Activated T-helper 17 cell treated with anti-CD3 and anti-CD28 coated beads, Interleukin-2, amount 50 U/mL, for 72 hours (primary cell): ENCODE measurements at regions not wholly inside any gene's neighbourhood (a gene's known extent, or its start where the extent isn't known, plus 50 kb on each side); places are given as distances from the start of the nearest gene placed in this dataset.
"Not testable (repeated sequence)": the region's sequence is repeated elsewhere in the genome, so short reads cannot be mapped to it uniquely, and the experiment has no call there.

Source experiments
- ATAC-seq: fragments of 150-1000 bp; cut with Tn5 transposase; replicated peaks from 2 replicates; pipeline ENCODE4 v1.10.0; 2021; ENCODE audit warnings: mild to moderate bottlenecking, moderate library complexity
- H3K27ac Mint-ChIP-seq: one replicate; pipeline ENCODE4 v1.8.0; 2022; ENCODE audit warnings: mixed read lengths
- H3K27me3 Mint-ChIP-seq: one replicate; pipeline ENCODE4 v1.8.0; 2022; ENCODE audit warnings: mixed read lengths
- H3K36me3 Mint-ChIP-seq: one replicate; pipeline ENCODE4 v1.8.0; 2022; ENCODE audit warnings: low read depth, mild to moderate bottlenecking, mixed read lengths
- H3K4me1 Mint-ChIP-seq: one replicate; pipeline ENCODE4 v1.8.0; 2022; ENCODE audit warnings: mixed read lengths
- H3K4me3 Mint-ChIP-seq: one replicate; pipeline ENCODE4 v1.8.0; 2022; ENCODE audit warnings: mild to moderate bottlenecking, mixed read lengths
- H3K9me3 Mint-ChIP-seq: one replicate; pipeline ENCODE4 v1.8.0; 2022; ENCODE audit warnings: mixed read lengths

- Mint-ChIP-seq H3K36me3 (no peaks in the 10 kb centered on the region), H3K27me3 (peaks cover 2% of the 10 kb centered on the region), H3K4me3 (no peak overlapping the region), H3K4me1 (no peaks in the 10 kb centered on the region), H3K27ac (no peak overlapping the region), H3K9me3 (no peaks in the 10 kb centered on the region)
- ATAC-seq: no peak
Observed at GRCh38 chr2:136715146-136715545, 50.2 kb upstream of the THSD7B start.

GRCh38 chr2:136714452-136714951 lies 50.8 kb upstream of the THSD7B start:
- Mint-ChIP-seq H3K36me3 (no peaks in the 10 kb centered on the region), H3K27me3 (peaks cover 2% of the 10 kb centered on the region), H3K27ac (no peak overlapping the region), H3K4me3 (no peak overlapping the region), H3K4me1 (no peaks in the 10 kb centered on the region), H3K9me3 (no peaks in the 10 kb centered on the region)
- no peak for ATAC-seq

GRCh38 chr2:136713739-136714138 lies 51.6 kb upstream of the THSD7B start:
- Mint-ChIP-seq H3K27me3 (peaks cover 2% of the 10 kb centered on the region), H3K9me3 (no peaks in the 10 kb centered on the region), H3K36me3 (no peaks in the 10 kb centered on the region), H3K4me3 (no peak overlapping the region), H3K4me1 (no peaks in the 10 kb centered on the region), H3K27ac (no peak overlapping the region)
- no peak for ATAC-seq

GRCh38 chr2:136705336-136705735 lies 60.0 kb upstream of the THSD7B start:
- no peak for ATAC-seq
- Mint-ChIP-seq H3K27ac (no peak overlapping the region), H3K27me3 (peaks cover 8% of the 10 kb centered on the region), H3K9me3 (peaks cover 9% of the 10 kb centered on the region), H3K4me1 (no peaks in the 10 kb centered on the region), H3K36me3 (no peaks in the 10 kb centered on the region), H3K4me3 (no peak overlapping the region)

GRCh38 chr2:136703214-136703613 lies 62.1 kb upstream of the THSD7B start:
- no peak for ATAC-seq
- H3K4me3 Mint-ChIP-seq: no peak overlapping the region
- no peaks in the 10 kb centered on the region for H3K36me3 Mint-ChIP-seq
- H3K27me3 Mint-ChIP-seq: peaks cover 8% of the 10 kb centered on the region
- H3K27ac Mint-ChIP-seq: no peak overlapping the region
- H3K4me1 Mint-ChIP-seq: no peaks in the 10 kb centered on the region
- peaks cover 9% of the 10 kb centered on the region for H3K9me3 Mint-ChIP-seq

- Mint-ChIP-seq H3K4me1 (no peaks in the 10 kb centered on the region), H3K27ac (no peak overlapping the region), H3K36me3 (no peaks in the 10 kb centered on the region), H3K27me3 (peaks cover 5% of the 10 kb centered on the region), H3K4me3 (no peak overlapping the region), H3K9me3 (no peaks in the 10 kb centered on the region)
- ATAC-seq: no peak
Observed at GRCh38 chr2:136696438-136696837, 68.9 kb upstream of the THSD7B start.

- Mint-ChIP-seq H3K4me1 (no peaks in the 10 kb centered on the region), H3K9me3 (no peaks in the 10 kb centered on the region), H3K27ac (no peak overlapping the region), H3K4me3 (no peak overlapping the region), H3K36me3 (no peaks in the 10 kb centered on the region), H3K27me3 (peaks cover 5% of the 10 kb centered on the region)
- no peak for ATAC-seq
Observed at GRCh38 chr2:136693966-136694365, 71.4 kb upstream of the THSD7B start.

- ATAC-seq, H3K4me3 Mint-ChIP-seq, H3K36me3 Mint-ChIP-seq, H3K27ac Mint-ChIP-seq, H3K9me3 Mint-ChIP-seq, H3K4me1 Mint-ChIP-seq: not testable (repeated sequence)
- peaks cover 16% of the 10 kb centered on the region for H3K27me3 Mint-ChIP-seq
Observed at GRCh38 chr2:136680079-136680478, 85.3 kb upstream of the THSD7B start.

GRCh38 chr2:136665736-136666135 lies 99.6 kb upstream of the THSD7B start:
- peaks cover 3% of the 10 kb centered on the region for H3K27me3 Mint-ChIP-seq
- H3K36me3 Mint-ChIP-seq: no peaks in the 10 kb centered on the region
- H3K4me1 Mint-ChIP-seq: no peaks in the 10 kb centered on the region
- H3K27ac Mint-ChIP-seq: no peak overlapping the region
- ATAC-seq: no peak
- H3K9me3 Mint-ChIP-seq: no peaks in the 10 kb centered on the region
- no peak overlapping the region for H3K4me3 Mint-ChIP-seq

- Mint-ChIP-seq H3K27me3 (peaks cover 4% of the 10 kb centered on the region), H3K4me1 (no peaks in the 10 kb centered on the region), H3K36me3 (no peaks in the 10 kb centered on the region), H3K27ac (no peak overlapping the region), H3K4me3 (no peak overlapping the region), H3K9me3 (no peaks in the 10 kb centered on the region)
- ATAC-seq: no peak
Observed at GRCh38 chr2:136664713-136665405, 100.5 kb upstream of the THSD7B start.

GRCh38 chr2:136658201-136658600 lies 107.1 kb upstream of the THSD7B start:
- no peak overlapping the region for H3K4me3 Mint-ChIP-seq
- no peaks in the 10 kb centered on the region for H3K4me1 Mint-ChIP-seq
- peaks cover 8% of the 10 kb centered on the region for H3K27me3 Mint-ChIP-seq
- H3K27ac Mint-ChIP-seq: no peak overlapping the region
- no peaks in the 10 kb centered on the region for H3K9me3 Mint-ChIP-seq
- no peaks in the 10 kb centered on the region for H3K36me3 Mint-ChIP-seq
- no peak for ATAC-seq

- H3K27ac Mint-ChIP-seq: no peak overlapping the region
- H3K4me3 Mint-ChIP-seq: no peak overlapping the region
- H3K9me3 Mint-ChIP-seq: no peaks in the 10 kb centered on the region
- no peaks in the 10 kb centered on the region for H3K36me3 Mint-ChIP-seq
- ATAC-seq: no peak
- H3K4me1 Mint-ChIP-seq: no peaks in the 10 kb centered on the region
- peaks cover 8% of the 10 kb centered on the region for H3K27me3 Mint-ChIP-seq
Observed at GRCh38 chr2:136653861-136654260, 111.5 kb upstream of the THSD7B start.

GRCh38 chr2:136651456-136652010 lies 113.8 kb upstream of the THSD7B start:
- no peaks in the 10 kb centered on the region for H3K36me3 Mint-ChIP-seq
- H3K27me3 Mint-ChIP-seq: peaks cover 10% of the 10 kb centered on the region
- H3K4me1 Mint-ChIP-seq: no peaks in the 10 kb centered on the region
- no peak for ATAC-seq
- no peak overlapping the region for H3K4me3 Mint-ChIP-seq
- no peaks in the 10 kb centered on the region for H3K9me3 Mint-ChIP-seq
- H3K27ac Mint-ChIP-seq: no peak overlapping the region

GRCh38 chr2:136647039-136647438 lies 118.3 kb upstream of the THSD7B start:
- no peaks in the 10 kb centered on the region for H3K36me3 Mint-ChIP-seq
- H3K27me3 Mint-ChIP-seq: peaks cover 13% of the 10 kb centered on the region
- no peaks in the 10 kb centered on the region for H3K9me3 Mint-ChIP-seq
- H3K27ac Mint-ChIP-seq: no peak overlapping the region
- no peak for ATAC-seq
- H3K4me1 Mint-ChIP-seq: no peaks in the 10 kb centered on the region
- H3K4me3 Mint-ChIP-seq: no peak overlapping the region

- Mint-ChIP-seq H3K4me1 (no peaks in the 10 kb centered on the region), H3K27ac (no peak overlapping the region), H3K36me3 (no peaks in the 10 kb centered on the region), H3K27me3 (peaks cover 13% of the 10 kb centered on the region), H3K9me3 (no peaks in the 10 kb centered on the region), H3K4me3 (no peak overlapping the region)
- no peak for ATAC-seq
Observed at GRCh38 chr2:136645236-136645828, 120.0 kb upstream of the THSD7B start.
